Erythroblast (primary cell): ENCODE measurements at regions not wholly inside any gene's neighbourhood (a gene's known extent, or its start where the extent isn't known, plus 50 kb on each side); places are given as distances from the start of the nearest gene placed in this dataset.

ENCODE experiments used
- GATA1 ChIP-seq: IDR thresholded peaks from 2 replicates; pipeline ENCODE4 v1.6.1; 2011; ENCODE audit warnings: low read depth, mild to moderate bottlenecking, control low read depth, low read length, moderate library complexity
- POLR2A ChIP-seq: IDR thresholded peaks from 2 replicates; pipeline ENCODE4 v1.6.1; 2011; ENCODE audit warnings: mild to moderate bottlenecking, low read length

- no peak for TF ChIP-seq POLR2A
- no peak for TF ChIP-seq GATA1
Observed at GRCh38 chr10:44520651-44521050, 135.8 kb upstream of the CXCL12 start.
